CD4-positive, alpha-beta T cell treated with Interleukin-2 at 100 ng/mL for 4 hours (primary cell): ENCODE measurements at regions not wholly inside any gene's neighbourhood (a gene's known extent, or its start where the extent isn't known, plus 50 kb on each side); places are given as distances from the start of the nearest gene placed in this dataset.

Experiments
- DNase-seq: peaks from one replicate; pipeline ENCODE4 v3.0.0-alpha.2; 2020; ENCODE audit warnings: low spot score

- DNase-seq: no peak
Measured at GRCh38 chr10:88023676-88024075, 160.3 kb downstream of the PTEN start.

GRCh38 chr10:88026031-88026430 lies 162.6 kb downstream of the PTEN start:
- DNase-seq: no peak

GRCh38 chr10:88027570-88027969 lies 164.1 kb downstream of the PTEN start:
- no peak for DNase-seq

- no peak for DNase-seq
Measured at GRCh38 chr10:88028072-88028471, 164.6 kb downstream of the PTEN start.

GRCh38 chr10:88028654-88029053 lies 165.2 kb downstream of the PTEN start:
- DNase-seq: peak; percentile 13

GRCh38 chr10:88032566-88032965 lies 169.1 kb downstream of the PTEN start:
- DNase-seq: no peak

- no peak for DNase-seq
Measured at GRCh38 chr10:88033385-88033784, 170.0 kb downstream of the PTEN start.

- DNase-seq: no peak
Measured at GRCh38 chr10:88033793-88034192, 170.4 kb downstream of the PTEN start.

GRCh38 chr10:88036126-88036525 lies 172.7 kb downstream of the PTEN start:
- no peak for DNase-seq

GRCh38 chr10:88037623-88038022 lies 174.2 kb downstream of the PTEN start:
- DNase-seq: no peak

- no peak for DNase-seq
Measured at GRCh38 chr10:88038268-88038667, 174.8 kb downstream of the PTEN start.

GRCh38 chr10:88039496-88040200 lies 176.2 kb downstream of the PTEN start:
- no peak for DNase-seq

- no peak for DNase-seq
Measured at GRCh38 chr10:88041243-88042159, 178.1 kb downstream of the PTEN start.

GRCh38 chr10:88042160-88043100 lies 179.0 kb downstream of the PTEN start:
- no peak for DNase-seq

- no peak for DNase-seq
Measured at GRCh38 chr10:88045096-88045495, 181.7 kb downstream of the PTEN start.

GRCh38 chr10:88045656-88046415 lies 182.4 kb downstream of the PTEN start:
- no peak for DNase-seq

GRCh38 chr10:88047579-88047978 lies 184.2 kb downstream of the PTEN start:
- DNase-seq: no peak

GRCh38 chr10:88048312-88048711 lies 184.9 kb downstream of the PTEN start:
- DNase-seq: no peak

- no peak for DNase-seq
Measured at GRCh38 chr10:88049204-88049603, 185.8 kb downstream of the PTEN start.

- DNase-seq: no peak
Measured at GRCh38 chr10:88057720-88058119, 194.3 kb downstream of the PTEN start.

GRCh38 chr10:88058750-88059149 lies 195.3 kb downstream of the PTEN start:
- no peak for DNase-seq
